Neural cell (in vitro differentiated cells): ENCODE measurements at regions not wholly inside any gene's neighbourhood (a gene's known extent, or its start where the extent isn't known, plus 50 kb on each side); places are given as distances from the start of the nearest gene placed in this dataset.

ENCODE experiments used
- H2AFZ ChIP-seq: fragments of 200-600, 300-800 bp; sonication (generic), shearing (Covaris generic); 2 replicates; pipeline ENCODE4 v1.6.0; 2014; ENCODE audit warnings: low read depth, mild to moderate bottlenecking, antibody characterized with exemption, low read length, moderate library complexity
- H3F3A ChIP-seq: fragments of 200-600 bp; shearing (Covaris generic); 2 replicates; pipeline ENCODE4 v1.6.1; 2016; ENCODE audit warnings: mild to moderate bottlenecking, moderate library complexity, mixed read lengths, antibody characterized with exemption, low read length; ENCODE audit not compliant: insufficient read depth, poor library complexity, severe bottlenecking
- H3K27ac ChIP-seq: fragments of 200-600, 300-800 bp; sonication (generic), shearing (Covaris generic); 2 replicates; pipeline ENCODE4 v1.5.1; 2014; ENCODE audit warnings: mild to moderate bottlenecking, low read length, moderate library complexity
- H3K27me3 ChIP-seq: fragments of 300-800, 200-600 bp; sonication (generic), shearing (Covaris generic); 2 replicates; pipeline ENCODE4 v1.6.0; 2014; ENCODE audit warnings: mild to moderate bottlenecking, low read depth, low read length, moderate library complexity; ENCODE audit not compliant: insufficient read depth
- H3K36me3 ChIP-seq: fragments of 300-800, 200-600 bp; sonication (generic), shearing (Covaris generic); 2 replicates; pipeline ENCODE4 v1.5.1; 2014; ENCODE audit warnings: mild to moderate bottlenecking, antibody characterized with exemption, low read length, moderate library complexity; ENCODE audit not compliant: insufficient read depth
- H3K4me2 ChIP-seq: fragments of 300-800, 200-600 bp; sonication (generic), shearing (Covaris generic); 2 replicates; pipeline ENCODE4 v1.6.0; 2014; ENCODE audit warnings: mild to moderate bottlenecking, low read length
- H3K4me3 ChIP-seq: fragments of 300-800, 200-600 bp; sonication (generic), shearing (Covaris generic); 2 replicates; pipeline ENCODE4 v1.5.1; 2014; ENCODE audit warnings: mild to moderate bottlenecking, low read length, moderate library complexity
- H3K79me2 ChIP-seq: fragments of 200-600 bp; shearing (Covaris generic); replicated peaks from 2 replicates; pipeline ENCODE4 v1.6.0; 2014; ENCODE audit warnings: mild to moderate bottlenecking, low read length, moderate library complexity; ENCODE audit not compliant: insufficient read depth
- H3K9ac ChIP-seq: fragments of 300-800, 200-600 bp; sonication (generic), shearing (Covaris generic); 2 replicates; pipeline ENCODE4 v1.6.1; 2016; ENCODE audit warnings: mild to moderate bottlenecking, low read length, mixed read lengths
- H3K9me2 ChIP-seq: fragments of 200-600 bp; shearing (Covaris generic); 2 replicates; pipeline ENCODE4 v1.6.1; 2016; ENCODE audit warnings: mild to moderate bottlenecking, low read length, mixed read lengths; ENCODE audit not compliant: insufficient read depth
- H3K9me3 ChIP-seq: fragments of 200-600, 300-800 bp; sonication (generic), shearing (Covaris generic); 2 replicates; pipeline ENCODE4 v1.6.1; 2016; ENCODE audit warnings: mild to moderate bottlenecking, mixed run types, low read length, moderate library complexity, mixed read lengths
- H4K20me1 ChIP-seq: fragments of 200-600 bp; shearing (Covaris generic); 2 replicates; pipeline ENCODE4 v1.6.1; 2016; ENCODE audit warnings: mild to moderate bottlenecking, mixed run types; ENCODE audit not compliant: insufficient read depth
- EP300 ChIP-seq: fragments of 450-650 bp; conservative IDR thresholded peaks from 2 replicates; pipeline ENCODE4 v1.6.1; 2014; ENCODE audit warnings: antibody characterized with exemption, mild to moderate bottlenecking, moderate library complexity; ENCODE audit not compliant: poor library complexity, severe bottlenecking
- EZH2 ChIP-seq: fragments of 200-600, 300-800 bp; shearing (Covaris generic), sonication (generic); IDR thresholded peaks from 2 replicates; pipeline ENCODE4 v1.6.1; 2014; ENCODE audit warnings: antibody characterized with exemption, low read length, borderline replicate concordance, mild to moderate bottlenecking; ENCODE audit not compliant: insufficient read depth, poor library complexity, severe bottlenecking
- MXI1 ChIP-seq: fragments of 450-650 bp; conservative IDR thresholded peaks from 2 replicates; pipeline ENCODE4 v1.6.1; 2014; ENCODE audit warnings: antibody characterized with exemption, mild to moderate bottlenecking; ENCODE audit not compliant: poor library complexity, severe bottlenecking
- POLR2AphosphoS5 ChIP-seq: IDR thresholded peaks from 2 replicates; pipeline ENCODE4 v1.6.1; 2012
- RAD21 ChIP-seq: fragments of 450-650 bp; conservative IDR thresholded peaks from 2 replicates; pipeline ENCODE4 v1.6.1; 2014; ENCODE audit warnings: antibody characterized with exemption, mild to moderate bottlenecking, moderate library complexity
- SMC3 ChIP-seq: fragments of 450-650 bp; conservative IDR thresholded peaks from 2 replicates; pipeline ENCODE4 v1.6.1; 2014; ENCODE audit warnings: antibody characterized with exemption, mild to moderate bottlenecking, moderate library complexity; ENCODE audit not compliant: poor library complexity
- TAF1 ChIP-seq: IDR thresholded peaks from 2 replicates; pipeline ENCODE4 v1.6.1; 2012; ENCODE audit warnings: low read depth
- TF ChIP-seq, protein P1 (sequence below): IDR thresholded peaks from 2 replicates; pipeline ENCODE4 v1.6.1; 2012; ENCODE audit warnings: borderline replicate concordance
- TF ChIP-seq, protein P2 (sequence below): fragments of 450-650 bp; IDR thresholded peaks from 2 replicates; pipeline ENCODE4 v1.5.1; 2014; ENCODE audit warnings: antibody characterized with exemption, mild to moderate bottlenecking, moderate library complexity; ENCODE audit not compliant: poor library complexity, severe bottlenecking

DNA sequence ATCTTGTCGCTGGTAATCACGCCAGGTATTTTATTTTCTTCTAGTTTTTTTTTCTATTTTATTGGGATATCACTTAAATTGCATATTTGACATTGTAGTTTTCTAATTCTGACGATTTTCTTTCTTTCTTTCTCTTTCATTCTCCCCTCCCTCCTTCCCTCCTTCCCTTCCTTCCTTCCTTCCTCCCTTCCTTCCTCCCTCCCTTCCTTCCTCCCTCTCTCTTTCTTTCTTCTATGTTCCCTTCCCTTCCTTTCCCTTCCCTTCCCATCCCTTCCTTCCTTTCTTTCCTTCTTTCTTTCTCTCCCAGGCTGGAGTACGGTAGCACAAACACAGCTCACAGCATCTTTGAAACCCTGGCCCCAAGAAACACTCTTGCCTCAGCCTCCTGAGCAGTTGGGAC lies 100.6 kb upstream of the BCL6 start:
- H3K27me3 ChIP-seq, result no peaks in the 10 kb centered on the region
- H2AFZ ChIP-seq, result no peak overlapping the region
- TF ChIP-seq SMC3 (no peak), POLR2AphosphoS5 (no peak), RAD21 (no peak), TAF1 (no peak), EZH2 (no peak), EP300 (no peak), MXI1 (no peak)
- TF ChIP-seq, protein P1, sequence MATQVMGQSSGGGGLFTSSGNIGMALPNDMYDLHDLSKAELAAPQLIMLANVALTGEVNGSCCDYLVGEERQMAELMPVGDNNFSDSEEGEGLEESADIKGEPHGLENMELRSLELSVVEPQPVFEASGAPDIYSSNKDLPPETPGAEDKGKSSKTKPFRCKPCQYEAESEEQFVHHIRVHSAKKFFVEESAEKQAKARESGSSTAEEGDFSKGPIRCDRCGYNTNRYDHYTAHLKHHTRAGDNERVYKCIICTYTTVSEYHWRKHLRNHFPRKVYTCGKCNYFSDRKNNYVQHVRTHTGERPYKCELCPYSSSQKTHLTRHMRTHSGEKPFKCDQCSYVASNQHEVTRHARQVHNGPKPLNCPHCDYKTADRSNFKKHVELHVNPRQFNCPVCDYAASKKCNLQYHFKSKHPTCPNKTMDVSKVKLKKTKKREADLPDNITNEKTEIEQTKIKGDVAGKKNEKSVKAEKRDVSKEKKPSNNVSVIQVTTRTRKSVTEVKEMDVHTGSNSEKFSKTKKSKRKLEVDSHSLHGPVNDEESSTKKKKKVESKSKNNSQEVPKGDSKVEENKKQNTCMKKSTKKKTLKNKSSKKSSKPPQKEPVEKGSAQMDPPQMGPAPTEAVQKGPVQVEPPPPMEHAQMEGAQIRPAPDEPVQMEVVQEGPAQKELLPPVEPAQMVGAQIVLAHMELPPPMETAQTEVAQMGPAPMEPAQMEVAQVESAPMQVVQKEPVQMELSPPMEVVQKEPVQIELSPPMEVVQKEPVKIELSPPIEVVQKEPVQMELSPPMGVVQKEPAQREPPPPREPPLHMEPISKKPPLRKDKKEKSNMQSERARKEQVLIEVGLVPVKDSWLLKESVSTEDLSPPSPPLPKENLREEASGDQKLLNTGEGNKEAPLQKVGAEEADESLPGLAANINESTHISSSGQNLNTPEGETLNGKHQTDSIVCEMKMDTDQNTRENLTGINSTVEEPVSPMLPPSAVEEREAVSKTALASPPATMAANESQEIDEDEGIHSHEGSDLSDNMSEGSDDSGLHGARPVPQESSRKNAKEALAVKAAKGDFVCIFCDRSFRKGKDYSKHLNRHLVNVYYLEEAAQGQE, result no peak
- TF ChIP-seq, protein P2, sequence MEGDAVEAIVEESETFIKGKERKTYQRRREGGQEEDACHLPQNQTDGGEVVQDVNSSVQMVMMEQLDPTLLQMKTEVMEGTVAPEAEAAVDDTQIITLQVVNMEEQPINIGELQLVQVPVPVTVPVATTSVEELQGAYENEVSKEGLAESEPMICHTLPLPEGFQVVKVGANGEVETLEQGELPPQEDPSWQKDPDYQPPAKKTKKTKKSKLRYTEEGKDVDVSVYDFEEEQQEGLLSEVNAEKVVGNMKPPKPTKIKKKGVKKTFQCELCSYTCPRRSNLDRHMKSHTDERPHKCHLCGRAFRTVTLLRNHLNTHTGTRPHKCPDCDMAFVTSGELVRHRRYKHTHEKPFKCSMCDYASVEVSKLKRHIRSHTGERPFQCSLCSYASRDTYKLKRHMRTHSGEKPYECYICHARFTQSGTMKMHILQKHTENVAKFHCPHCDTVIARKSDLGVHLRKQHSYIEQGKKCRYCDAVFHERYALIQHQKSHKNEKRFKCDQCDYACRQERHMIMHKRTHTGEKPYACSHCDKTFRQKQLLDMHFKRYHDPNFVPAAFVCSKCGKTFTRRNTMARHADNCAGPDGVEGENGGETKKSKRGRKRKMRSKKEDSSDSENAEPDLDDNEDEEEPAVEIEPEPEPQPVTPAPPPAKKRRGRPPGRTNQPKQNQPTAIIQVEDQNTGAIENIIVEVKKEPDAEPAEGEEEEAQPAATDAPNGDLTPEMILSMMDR, result no peak
- H3F3A ChIP-seq, result no peaks in the 10 kb centered on the region
- no peak overlapping the region for H3K27ac ChIP-seq
- no peaks in the 10 kb centered on the region for H3K9me3 ChIP-seq
- no peaks in the 10 kb centered on the region for H3K36me3 ChIP-seq
- no peak overlapping the region for H3K4me2 ChIP-seq
- no peak overlapping the region for H3K4me3 ChIP-seq
- no peak overlapping the region for H3K9ac ChIP-seq
- no peaks in the 10 kb centered on the region for H3K79me2 ChIP-seq
- H3K9me2 ChIP-seq, result no peaks in the 10 kb centered on the region
- no peaks in the 10 kb centered on the region for H4K20me1 ChIP-seq

DNA sequence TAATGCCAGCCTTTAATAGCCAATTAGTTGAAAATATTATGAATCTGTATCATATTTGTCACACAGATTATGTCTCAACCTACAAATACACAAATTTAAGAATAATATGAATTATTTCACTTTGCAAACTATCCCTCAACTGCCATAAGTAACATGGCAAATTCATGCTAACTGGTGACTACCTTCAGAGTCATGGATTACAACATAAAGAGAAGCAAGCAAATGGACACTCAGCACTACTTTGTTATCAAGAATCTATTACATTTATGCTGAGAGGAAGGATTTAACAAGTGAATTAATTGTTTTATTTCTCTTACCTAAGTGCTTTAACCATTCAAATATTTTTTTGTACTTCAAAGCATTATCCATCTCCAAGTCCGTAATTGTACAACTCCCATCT lies 103.1 kb upstream of the BCL6 start:
- Histone ChIP-seq H3F3A (no peaks in the 10 kb centered on the region), H2AFZ (no peak overlapping the region), H3K9ac (no peak overlapping the region), H3K4me2 (no peak overlapping the region), H3K9me2 (no peaks in the 10 kb centered on the region), H3K9me3 (no peaks in the 10 kb centered on the region), H3K4me3 (no peak overlapping the region), H3K27me3 (no peaks in the 10 kb centered on the region), H3K27ac (no peak overlapping the region), H4K20me1 (no peaks in the 10 kb centered on the region), H3K36me3 (no peaks in the 10 kb centered on the region), H3K79me2 (no peaks in the 10 kb centered on the region)
- TF ChIP-seq RAD21 (no peak), MXI1 (no peak), POLR2AphosphoS5 (no peak), TAF1 (no peak), EP300 (no peak), EZH2 (no peak), SMC3 (no peak)
- TF ChIP-seq, protein P1, result no peak
- TF ChIP-seq, protein P2, result no peak
